Activated T-helper 1 cell treated with anti-CD3 and anti-CD28 coated beads, Interleukin-12 subunit alpha, Interleukin-12 subunit beta, Interleukin-2, Interleukin-4 antibody, amounts not matched to agents 30 ng/mL and 10 ng/mL and 1 ng/mL, durations not matched to agents 14 hours and 24 hours and 36 hours (primary cell): ENCODE measurements at regions not wholly inside any gene's neighbourhood (a gene's known extent, or its start where the extent isn't known, plus 50 kb on each side); places are given as distances from the start of the nearest gene placed in this dataset.
"Not testable (repeated sequence)": the region's sequence is repeated elsewhere in the genome, so short reads cannot be mapped to it uniquely, and the experiment has no call there.

Experiments
- DNase-seq: peaks from one replicate; pipeline ENCODE4 v3.0.0; 2021; ENCODE audit warnings: low spot score
- H3K27ac Mint-ChIP-seq: one replicate; pipeline ENCODE4 v1.8.0; 2021; ENCODE audit warnings: mild to moderate bottlenecking, mixed read lengths
- H3K27me3 Mint-ChIP-seq: one replicate; pipeline ENCODE4 v1.8.0; 2022; ENCODE audit warnings: mild to moderate bottlenecking, moderate library complexity, mixed read lengths; ENCODE audit not compliant: insufficient read depth
- H3K36me3 Mint-ChIP-seq: one replicate; pipeline ENCODE4 v1.8.0; 2021; ENCODE audit warnings: low read depth, mixed read lengths
- H3K4me1 Mint-ChIP-seq: one replicate; pipeline ENCODE4 v1.8.0; 2021; ENCODE audit warnings: low read depth, mixed read lengths
- H3K4me3 Mint-ChIP-seq: one replicate; pipeline ENCODE4 v1.8.0; 2021; ENCODE audit warnings: mild to moderate bottlenecking, moderate library complexity, mixed read lengths
- H3K9me3 Mint-ChIP-seq: one replicate; pipeline ENCODE4 v1.8.0; 2021; ENCODE audit warnings: mixed read lengths
- intact Hi-C: fragments of 100-400 bp; cut with micrococcal nuclease; formaldehyde crosslinking; loops from one replicate; pipeline ENCODE4 v1.15.1; 2024

GRCh38 chr6:74378437-74378836, 682.4 kb downstream of the CD109 start:
- intact Hi-C loops, H3K9me3 Mint-ChIP-seq, H3K27me3 Mint-ChIP-seq, H3K27ac Mint-ChIP-seq, H3K36me3 Mint-ChIP-seq, H3K4me3 Mint-ChIP-seq, DNase-seq, H3K4me1 Mint-ChIP-seq: not testable (repeated sequence)

- H3K4me1 Mint-ChIP-seq, result no peaks in the 10 kb centered on the region
- DNase-seq, result no peak
- no peak overlapping the region for H3K27ac Mint-ChIP-seq
- H3K27me3 Mint-ChIP-seq, result no peaks in the 10 kb centered on the region
- no peaks in the 10 kb centered on the region for H3K36me3 Mint-ChIP-seq
- intact Hi-C loops, result loop anchor here (10.0 kb wide), 1 partner anchor 835 kb away; the partner anchor contains the start of gene COL12A1
- H3K4me3 Mint-ChIP-seq, result no peak overlapping the region
- peaks cover 3% of the 10 kb centered on the region for H3K9me3 Mint-ChIP-seq
Measured at GRCh38 chr6:74369556-74369993, 673.6 kb downstream of the CD109 start.

- Mint-ChIP-seq H3K36me3 (no peaks in the 10 kb centered on the region), H3K4me1 (no peaks in the 10 kb centered on the region), H3K4me3 (no peak overlapping the region)
Measured at GRCh38 chr6:74368746-74369145, 672.7 kb downstream of the CD109 start.

GRCh38 chr6:74366634-74367033, 670.6 kb downstream of the CD109 start:
- Mint-ChIP-seq H3K27ac (no peak overlapping the region), H3K4me1 (no peaks in the 10 kb centered on the region), H3K27me3 (no peaks in the 10 kb centered on the region), H3K4me3 (no peak overlapping the region), H3K9me3 (peaks cover 3% of the 10 kb centered on the region), H3K36me3 (no peaks in the 10 kb centered on the region)
- intact Hi-C loops, result loop anchor here (10.0 kb wide), 1 partner anchor 838 kb away; the partner anchor contains the start of gene COL12A1
- DNase-seq, result no peak

More at GRCh38 chr6:74368746-74369145, 672.7 kb downstream of the CD109 start:
- H3K27me3 Mint-ChIP-seq, result no peaks in the 10 kb centered on the region
- peaks cover 3% of the 10 kb centered on the region for H3K9me3 Mint-ChIP-seq
- intact Hi-C loops, result loop anchor here (10.0 kb wide), 1 partner anchor 836 kb away; the partner anchor contains the start of gene COL12A1
- H3K27ac Mint-ChIP-seq, result no peak overlapping the region
- no peak for DNase-seq

GRCh38 chr6:74362391-74362790, 666.4 kb downstream of the CD109 start:
- no peak for DNase-seq
- Mint-ChIP-seq H3K4me1 (no peaks in the 10 kb centered on the region), H3K4me3 (no peak overlapping the region), H3K27me3 (no peaks in the 10 kb centered on the region), H3K27ac (no peak overlapping the region), H3K36me3 (no peaks in the 10 kb centered on the region), H3K9me3 (no peaks in the 10 kb centered on the region)
- intact Hi-C loops, result loop anchor here (10.0 kb wide), 1 partner anchor 842 kb away; the partner anchor contains the start of gene COL12A1

DNA sequence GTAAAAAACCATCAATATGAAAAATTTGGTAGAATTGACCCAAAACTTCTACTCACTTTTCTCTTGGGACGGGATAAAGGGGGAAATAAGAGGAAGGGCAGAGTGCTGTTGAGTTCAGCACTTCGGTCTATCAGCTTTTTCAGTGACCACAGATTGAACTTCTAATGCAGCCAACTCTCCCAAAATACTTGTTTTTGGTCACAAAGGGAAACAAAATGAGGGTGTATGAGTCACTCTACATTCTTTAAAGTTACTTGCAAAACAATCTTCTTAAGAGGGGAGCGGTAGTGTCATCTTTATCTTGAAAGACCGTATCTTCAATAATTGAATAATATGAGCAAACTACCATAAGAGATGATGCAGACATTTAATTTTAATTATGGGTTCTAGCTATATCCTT, 661.3 kb downstream of the CD109 start:
- H3K4me3 Mint-ChIP-seq, result no peak overlapping the region
- no peaks in the 10 kb centered on the region for H3K36me3 Mint-ChIP-seq
- DNase-seq, result no peak
- no peak overlapping the region for H3K27ac Mint-ChIP-seq
- no peaks in the 10 kb centered on the region for H3K4me1 Mint-ChIP-seq
- intact Hi-C loops, result no loop called here
- H3K9me3 Mint-ChIP-seq, result no peaks in the 10 kb centered on the region
- H3K27me3 Mint-ChIP-seq, result no peaks in the 10 kb centered on the region

DNA sequence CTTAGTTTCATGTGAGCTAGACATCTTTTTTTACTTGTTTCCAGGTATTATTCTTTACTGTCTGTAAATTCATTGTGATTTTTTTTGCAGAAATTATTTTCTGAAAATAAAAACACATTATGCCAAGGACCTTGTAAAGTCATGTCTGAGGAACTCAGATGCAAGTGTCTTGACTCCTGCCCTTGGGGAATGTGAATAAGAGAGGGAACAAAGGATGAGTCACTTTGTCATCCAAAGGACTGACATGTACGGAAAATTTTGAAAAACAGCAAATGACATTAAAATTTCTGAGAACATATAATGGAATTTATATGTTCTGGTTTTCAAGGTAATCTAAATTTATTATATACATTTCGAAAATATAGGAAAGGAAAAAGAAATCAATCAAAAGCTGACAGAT, 660.4 kb downstream of the CD109 start:
- no peaks in the 10 kb centered on the region for H3K9me3 Mint-ChIP-seq
- H3K4me3 Mint-ChIP-seq, result no peak overlapping the region
- no peak overlapping the region for H3K27ac Mint-ChIP-seq
- DNase-seq, result no peak
- no peaks in the 10 kb centered on the region for H3K27me3 Mint-ChIP-seq
- H3K4me1 Mint-ChIP-seq, result no peaks in the 10 kb centered on the region
- intact Hi-C loops, result no loop called here
- H3K36me3 Mint-ChIP-seq, result no peaks in the 10 kb centered on the region

DNA sequence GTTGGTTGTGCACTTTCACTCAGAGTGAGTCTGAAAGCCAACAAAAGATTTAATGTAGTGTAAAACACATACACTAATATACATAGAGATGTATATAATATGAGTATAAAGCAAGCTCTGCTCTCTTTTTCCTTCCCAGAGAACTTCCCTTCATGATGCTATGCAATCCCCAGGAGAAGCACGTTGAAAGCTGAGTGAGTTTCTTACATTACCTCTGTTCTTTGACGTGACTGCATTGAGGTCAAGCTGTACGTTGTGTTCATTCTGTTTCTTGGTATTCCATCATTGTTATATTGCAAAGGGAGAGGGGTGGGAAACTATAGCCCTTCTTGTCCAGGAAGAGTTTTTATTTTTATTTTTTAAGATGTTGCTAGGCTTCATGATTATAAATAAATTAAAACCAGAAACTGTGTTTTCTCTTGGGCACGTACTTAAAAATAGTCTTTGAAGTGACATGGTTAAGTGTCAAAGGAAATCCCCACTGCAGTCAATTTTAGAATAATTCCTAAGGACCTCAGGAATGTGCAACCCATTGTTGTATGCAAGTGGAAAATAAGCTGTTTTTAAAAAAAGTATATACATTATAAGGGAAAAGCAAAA, 651.0 kb downstream of the CD109 start:
- intact Hi-C loops, result no loop called here
- Mint-ChIP-seq H3K36me3 (no peaks in the 10 kb centered on the region), H3K9me3 (no peaks in the 10 kb centered on the region), H3K27me3 (no peaks in the 10 kb centered on the region), H3K27ac (no peak overlapping the region), H3K4me3 (no peak overlapping the region), H3K4me1 (no peaks in the 10 kb centered on the region)
- DNase-seq, result no peak

- DNase-seq, result no peak
- Mint-ChIP-seq H3K27me3 (no peaks in the 10 kb centered on the region), H3K4me3 (no peak overlapping the region), H3K36me3 (no peaks in the 10 kb centered on the region), H3K9me3 (no peaks in the 10 kb centered on the region), H3K4me1 (no peaks in the 10 kb centered on the region), H3K27ac (no peak overlapping the region)
- intact Hi-C loops, result no loop called here
Measured at GRCh38 chr6:74343804-74344203, 647.8 kb downstream of the CD109 start.

DNA sequence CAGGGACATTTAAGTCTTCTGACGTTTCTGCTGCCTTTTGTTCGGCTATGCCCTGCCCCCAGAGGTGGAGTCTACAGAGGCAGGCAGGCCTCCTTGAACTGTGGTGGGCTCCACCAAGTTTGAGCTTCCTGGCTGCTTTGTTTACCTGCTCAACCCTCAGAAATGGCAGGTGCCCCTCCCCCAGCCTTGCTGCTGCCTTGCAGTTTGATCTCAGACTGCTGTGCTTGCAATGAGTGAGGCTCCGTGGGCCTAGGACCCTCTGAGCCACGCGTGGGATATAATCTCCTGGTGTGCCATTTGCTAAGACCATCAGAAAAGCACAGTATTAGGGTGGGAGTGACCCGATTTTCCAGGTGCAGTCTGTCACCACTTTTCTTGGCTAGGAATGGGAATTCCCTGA, 647.3 kb downstream of the CD109 start:
- H3K27me3 Mint-ChIP-seq, H3K36me3 Mint-ChIP-seq, intact Hi-C loops, H3K4me3 Mint-ChIP-seq, H3K9me3 Mint-ChIP-seq, DNase-seq, H3K27ac Mint-ChIP-seq, H3K4me1 Mint-ChIP-seq: not testable (repeated sequence)

GRCh38 chr6:74334722-74335121, 638.7 kb downstream of the CD109 start:
- intact Hi-C loops, result no loop called here
- H3K27me3 Mint-ChIP-seq, result no peaks in the 10 kb centered on the region
- H3K36me3 Mint-ChIP-seq, result no peaks in the 10 kb centered on the region
- peaks cover 3% of the 10 kb centered on the region for H3K9me3 Mint-ChIP-seq
- H3K27ac Mint-ChIP-seq, result no peak overlapping the region
- DNase-seq, result no peak
- H3K4me3 Mint-ChIP-seq, result no peak overlapping the region
- no peaks in the 10 kb centered on the region for H3K4me1 Mint-ChIP-seq

DNA sequence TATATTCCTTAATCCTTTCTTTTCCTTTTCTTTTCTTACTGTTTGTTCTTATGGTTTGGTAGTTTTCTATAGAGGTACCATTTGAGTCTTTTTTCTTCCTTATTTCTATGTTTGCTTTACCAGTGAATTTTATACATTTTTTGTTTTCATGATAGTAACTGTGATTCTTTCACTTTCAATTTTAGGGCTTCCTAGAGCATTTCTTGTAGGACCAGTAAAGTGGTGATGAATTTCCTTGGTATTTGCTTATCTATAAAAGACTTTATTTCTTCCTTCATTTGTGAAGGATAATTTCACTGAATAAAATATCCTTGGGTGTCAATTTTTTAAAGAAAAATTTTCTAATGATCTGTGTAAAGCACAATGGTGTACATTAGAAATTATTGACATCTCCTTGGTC, 637.4 kb downstream of the CD109 start:
- no peaks in the 10 kb centered on the region for H3K27me3 Mint-ChIP-seq
- intact Hi-C loops, result no loop called here

DNA sequence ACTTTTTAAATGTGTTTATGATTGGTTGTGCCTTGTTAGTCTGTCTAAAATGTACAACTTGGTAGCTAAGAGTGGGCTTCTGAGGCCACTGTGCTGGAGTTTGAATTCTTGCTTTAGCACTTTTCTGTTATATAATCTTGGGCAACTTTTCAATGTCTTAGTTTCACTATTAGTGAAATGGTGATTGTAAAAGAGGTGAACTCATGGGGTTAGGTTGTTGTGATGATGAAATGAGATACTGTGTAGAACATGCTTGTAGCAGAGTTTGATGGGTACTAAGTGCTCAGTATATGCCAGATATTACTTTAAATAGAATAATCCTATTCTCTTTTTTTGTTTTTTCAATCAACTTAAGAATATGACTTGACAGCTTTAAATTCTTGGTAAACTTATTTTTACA, 624.7 kb downstream of the CD109 start:
- Mint-ChIP-seq H3K9me3 (peaks cover 5% of the 10 kb centered on the region), H3K27me3 (no peaks in the 10 kb centered on the region), H3K4me3 (no peak overlapping the region), H3K4me1 (no peaks in the 10 kb centered on the region), H3K36me3 (no peaks in the 10 kb centered on the region), H3K27ac (no peak overlapping the region)
- intact Hi-C loops, result no loop called here
- no peak for DNase-seq

More for the DNA sequence above, 637.4 kb downstream of the CD109 start:
- Mint-ChIP-seq H3K9me3 (peaks cover 3% of the 10 kb centered on the region), H3K36me3 (no peaks in the 10 kb centered on the region), H3K4me3 (no peak overlapping the region), H3K4me1 (no peaks in the 10 kb centered on the region), H3K27ac (no peak overlapping the region)
- DNase-seq, result no peak

- H3K36me3 Mint-ChIP-seq, result no peaks in the 10 kb centered on the region
- DNase-seq, result no peak
- no peaks in the 10 kb centered on the region for H3K27me3 Mint-ChIP-seq
- no peak overlapping the region for H3K4me3 Mint-ChIP-seq
- intact Hi-C loops, result no loop called here
- no peak overlapping the region for H3K27ac Mint-ChIP-seq
- peaks cover 5% of the 10 kb centered on the region for H3K9me3 Mint-ChIP-seq
- H3K4me1 Mint-ChIP-seq, result no peaks in the 10 kb centered on the region
Measured at GRCh38 chr6:74320074-74320473, 624.1 kb downstream of the CD109 start.
